ENCODE measurements at regions not wholly inside any gene's neighbourhood (a gene's known extent, or its start where the extent isn't known, plus 50 kb on each side); places are given as distances from the start of the nearest gene placed in this dataset.

- TF ChIP-seq, protein P1, sequence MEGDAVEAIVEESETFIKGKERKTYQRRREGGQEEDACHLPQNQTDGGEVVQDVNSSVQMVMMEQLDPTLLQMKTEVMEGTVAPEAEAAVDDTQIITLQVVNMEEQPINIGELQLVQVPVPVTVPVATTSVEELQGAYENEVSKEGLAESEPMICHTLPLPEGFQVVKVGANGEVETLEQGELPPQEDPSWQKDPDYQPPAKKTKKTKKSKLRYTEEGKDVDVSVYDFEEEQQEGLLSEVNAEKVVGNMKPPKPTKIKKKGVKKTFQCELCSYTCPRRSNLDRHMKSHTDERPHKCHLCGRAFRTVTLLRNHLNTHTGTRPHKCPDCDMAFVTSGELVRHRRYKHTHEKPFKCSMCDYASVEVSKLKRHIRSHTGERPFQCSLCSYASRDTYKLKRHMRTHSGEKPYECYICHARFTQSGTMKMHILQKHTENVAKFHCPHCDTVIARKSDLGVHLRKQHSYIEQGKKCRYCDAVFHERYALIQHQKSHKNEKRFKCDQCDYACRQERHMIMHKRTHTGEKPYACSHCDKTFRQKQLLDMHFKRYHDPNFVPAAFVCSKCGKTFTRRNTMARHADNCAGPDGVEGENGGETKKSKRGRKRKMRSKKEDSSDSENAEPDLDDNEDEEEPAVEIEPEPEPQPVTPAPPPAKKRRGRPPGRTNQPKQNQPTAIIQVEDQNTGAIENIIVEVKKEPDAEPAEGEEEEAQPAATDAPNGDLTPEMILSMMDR (IDR thresholded peaks at IDR 0.05), result no peak
- no peak for TF ChIP-seq POLR2AphosphoS5 (IDR thresholded peaks at IDR 0.05)
Observed at GRCh38 chr10:55550236-55550635, 749.2 kb upstream of the PCDH15 start.
